ENCODE measurements at regions not wholly inside any gene's neighbourhood (a gene's known extent, or its start where the extent isn't known, plus 50 kb on each side); places are given as distances from the start of the nearest gene placed in this dataset.

GRCh38 chr12:34286934-34287333 lies 264.6 kb downstream of the ALG10 start:
- ATAC-seq (ENCODE audit: low FRiP score) (no peak), DNase-seq (ENCODE audit: low spot score) (no peak)
- TF ChIP-seq CTCF (IDR thresholded peaks at IDR 0.05), result no peak

- DNase-seq (ENCODE audit: low spot score) (no peak), ATAC-seq (ENCODE audit: low FRiP score) (no peak)
- no peak for TF ChIP-seq CTCF (IDR thresholded peaks at IDR 0.05)
Observed at GRCh38 chr12:34287437-34287836, 265.1 kb downstream of the ALG10 start.

GRCh38 chr12:34287986-34288962 lies 266.0 kb downstream of the ALG10 start:
- ATAC-seq (ENCODE audit: low FRiP score) (no peak), DNase-seq (ENCODE audit: low spot score) (no peak)
- no peak for TF ChIP-seq CTCF (IDR thresholded peaks at IDR 0.05)

GRCh38 chr12:34288963-34289345 lies 266.7 kb downstream of the ALG10 start:
- DNase-seq (ENCODE audit: low spot score), result no peak
- no peak for TF ChIP-seq CTCF (IDR thresholded peaks at IDR 0.05)
- ATAC-seq (ENCODE audit: low FRiP score), result no peak

GRCh38 chr12:34289431-34290380 lies 267.4 kb downstream of the ALG10 start:
- TF ChIP-seq CTCF (IDR thresholded peaks at IDR 0.05), result no peak
- ATAC-seq (ENCODE audit: low FRiP score) (no peak), DNase-seq (ENCODE audit: low spot score) (no peak)

GRCh38 chr12:34290381-34290995 lies 268.2 kb downstream of the ALG10 start:
- ATAC-seq (ENCODE audit: low FRiP score), result no peak
- TF ChIP-seq CTCF (IDR thresholded peaks at IDR 0.05), result no peak
- DNase-seq (ENCODE audit: low spot score), result no peak
